T-helper 2 cell treated with Interferon-gamma antibody and Interleukin-4, amounts not matched to agents 5 μg/mL and 100 μg/mL, for 36 hours (primary cell): ENCODE measurements at regions not wholly inside any gene's neighbourhood (a gene's known extent, or its start where the extent isn't known, plus 50 kb on each side); places are given as distances from the start of the nearest gene placed in this dataset.
A peak's percentile ranks its signal among the peaks of the same experiment; 100 is the strongest.

Experiments used
- DNase-seq: peaks from one replicate; pipeline ENCODE4 v3.0.0; 2021; ENCODE audit warnings: low spot score
- H3K27ac Mint-ChIP-seq: one replicate; pipeline ENCODE4 v1.8.0; 2021; ENCODE audit warnings: mild to moderate bottlenecking, mixed read lengths
- H3K27me3 Mint-ChIP-seq: one replicate; pipeline ENCODE4 v1.8.0; 2021; ENCODE audit warnings: low read depth, mixed read lengths
- H3K36me3 Mint-ChIP-seq: one replicate; pipeline ENCODE4 v1.8.0; 2021; ENCODE audit warnings: low read depth, mixed read lengths
- H3K4me1 Mint-ChIP-seq: one replicate; pipeline ENCODE4 v1.8.0; 2021; ENCODE audit warnings: low read depth, mixed read lengths
- H3K4me3 Mint-ChIP-seq: one replicate; pipeline ENCODE4 v1.8.0; 2022; ENCODE audit warnings: mild to moderate bottlenecking, moderate library complexity, mixed read lengths
- H3K9me3 Mint-ChIP-seq: one replicate; pipeline ENCODE4 v1.8.0; 2021; ENCODE audit warnings: mixed read lengths

DNA sequence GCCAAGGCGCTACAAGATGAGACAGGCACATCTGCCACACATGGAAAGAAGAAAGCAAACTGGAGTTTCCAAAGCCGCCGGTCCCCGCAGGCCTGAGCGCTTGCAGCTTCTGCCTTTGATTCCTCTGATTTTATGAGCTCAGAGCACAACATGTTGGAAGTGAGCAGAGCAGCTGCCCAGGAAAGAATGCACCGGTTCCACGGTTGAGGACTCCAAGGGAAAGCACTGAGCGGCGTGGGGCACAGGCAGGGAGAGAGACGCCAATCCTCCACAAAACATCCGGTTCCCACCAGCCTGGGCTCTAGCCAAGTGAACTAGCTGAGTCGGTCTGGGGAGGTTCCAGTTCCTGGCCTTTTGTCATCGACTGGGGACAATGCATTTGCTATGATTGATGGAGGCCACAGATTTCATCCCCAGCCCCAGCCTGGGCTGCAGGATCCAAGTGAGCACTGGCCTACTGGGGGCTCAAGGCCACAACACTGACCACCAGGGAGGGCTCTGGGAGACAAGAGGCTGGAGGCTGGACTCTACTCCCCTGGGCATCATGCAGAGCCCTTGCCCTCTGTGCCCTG is 253.1 kb upstream of the IRF2BP2 start:
- H3K4me1 Mint-ChIP-seq = peaks cover 22% of the 10 kb centered on the region
- no peak overlapping the region for H3K27ac Mint-ChIP-seq
- H3K27me3 Mint-ChIP-seq = no peaks in the 10 kb centered on the region
- DNase-seq = no peak
- H3K9me3 Mint-ChIP-seq = peaks cover 3% of the 10 kb centered on the region
- H3K4me3 Mint-ChIP-seq = no peak overlapping the region
- H3K36me3 Mint-ChIP-seq = no peaks in the 10 kb centered on the region

DNA sequence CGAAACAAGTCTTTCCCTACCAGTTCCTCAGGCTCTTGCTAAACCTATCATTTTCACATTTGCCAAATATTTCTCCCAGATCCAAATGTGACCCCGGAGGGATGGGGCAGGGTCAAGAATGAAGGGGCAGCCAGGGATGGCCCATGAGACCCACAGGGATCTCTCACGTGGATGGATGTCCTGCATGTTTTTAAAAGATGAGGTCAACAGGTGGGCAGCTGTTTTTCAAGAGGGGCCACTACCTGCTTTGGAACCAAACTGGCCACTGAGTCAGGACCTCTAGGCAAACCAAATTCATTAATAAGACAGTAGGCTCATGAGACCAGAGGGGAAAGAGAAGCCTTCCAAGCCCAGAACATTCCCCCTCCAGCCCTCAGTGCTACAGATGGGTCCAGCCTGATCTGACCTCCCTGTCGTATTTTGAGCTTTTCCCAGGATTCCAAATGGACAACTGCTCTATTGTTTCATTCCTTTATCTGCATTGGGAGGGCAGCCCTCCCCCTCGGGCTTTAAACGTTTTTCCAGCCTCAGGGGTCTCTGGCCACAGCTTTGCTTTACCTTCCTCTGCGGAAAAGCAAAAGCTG is 252.5 kb upstream of the IRF2BP2 start:
- no peaks in the 10 kb centered on the region for H3K27me3 Mint-ChIP-seq
- no peaks in the 10 kb centered on the region for H3K36me3 Mint-ChIP-seq
- peaks cover 19% of the 10 kb centered on the region for H3K4me1 Mint-ChIP-seq
- no peak overlapping the region for H3K27ac Mint-ChIP-seq
- H3K4me3 Mint-ChIP-seq = no peak overlapping the region
- DNase-seq = no peak
- peaks cover 3% of the 10 kb centered on the region for H3K9me3 Mint-ChIP-seq

DNA sequence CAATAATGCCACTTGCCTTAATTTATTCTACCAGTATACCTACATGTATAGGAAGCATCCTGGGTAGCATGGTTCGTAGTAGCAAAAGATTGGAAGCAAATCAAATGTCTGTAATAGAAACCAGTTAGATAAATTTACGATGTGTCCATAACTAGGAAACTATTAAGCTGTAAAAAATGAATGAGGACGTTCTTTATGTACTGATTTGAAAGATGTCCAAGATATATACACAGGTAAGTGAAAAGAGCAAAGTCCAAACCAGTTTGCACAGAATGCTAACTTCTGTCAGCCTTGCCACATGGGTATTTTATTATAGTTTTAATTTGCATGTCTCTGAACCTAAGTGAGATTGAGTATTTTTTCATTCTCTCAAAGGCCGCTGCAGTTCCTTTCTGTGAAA is 251.8 kb upstream of the IRF2BP2 start:
- Mint-ChIP-seq H3K36me3 (no peaks in the 10 kb centered on the region), H3K27me3 (no peaks in the 10 kb centered on the region), H3K4me3 (no peak overlapping the region), H3K27ac (no peak overlapping the region), H3K4me1 (peaks cover 14% of the 10 kb centered on the region), H3K9me3 (peaks cover 3% of the 10 kb centered on the region)
- no peak for DNase-seq

DNA sequence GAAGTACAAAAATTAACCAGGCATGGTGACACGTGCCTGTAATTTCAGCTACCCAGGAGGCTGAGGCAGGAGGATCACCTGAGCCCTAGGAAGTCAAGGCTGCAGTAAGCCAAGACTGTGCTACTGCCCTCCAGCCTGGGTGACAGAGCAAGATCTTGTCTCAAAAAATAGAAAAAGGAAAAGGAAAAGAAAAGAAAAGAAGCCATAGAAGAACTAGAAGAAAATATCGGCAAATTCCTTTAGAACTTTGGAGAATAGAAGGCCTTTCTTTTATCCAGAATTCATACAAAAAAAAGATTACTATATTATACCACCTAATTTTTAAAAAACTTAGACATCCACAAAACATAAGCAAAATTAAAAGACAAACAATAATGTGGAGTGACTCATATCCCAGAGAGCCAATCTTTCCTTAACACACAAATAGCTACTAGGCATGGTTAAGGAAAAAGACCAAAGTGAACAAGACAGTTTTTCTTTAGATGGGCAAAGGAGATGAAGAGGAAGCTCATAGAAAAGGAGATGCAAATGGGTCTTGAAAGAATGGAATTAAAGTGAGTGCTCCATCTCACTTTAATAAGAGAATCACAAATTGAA is 251.1 kb upstream of the IRF2BP2 start:
- no peaks in the 10 kb centered on the region for H3K36me3 Mint-ChIP-seq
- H3K4me1 Mint-ChIP-seq = peaks cover 9% of the 10 kb centered on the region
- no peak overlapping the region for H3K27ac Mint-ChIP-seq
- no peaks in the 10 kb centered on the region for H3K27me3 Mint-ChIP-seq
- no peak for DNase-seq
- peaks cover 3% of the 10 kb centered on the region for H3K9me3 Mint-ChIP-seq
- H3K4me3 Mint-ChIP-seq = no peak overlapping the region

DNA sequence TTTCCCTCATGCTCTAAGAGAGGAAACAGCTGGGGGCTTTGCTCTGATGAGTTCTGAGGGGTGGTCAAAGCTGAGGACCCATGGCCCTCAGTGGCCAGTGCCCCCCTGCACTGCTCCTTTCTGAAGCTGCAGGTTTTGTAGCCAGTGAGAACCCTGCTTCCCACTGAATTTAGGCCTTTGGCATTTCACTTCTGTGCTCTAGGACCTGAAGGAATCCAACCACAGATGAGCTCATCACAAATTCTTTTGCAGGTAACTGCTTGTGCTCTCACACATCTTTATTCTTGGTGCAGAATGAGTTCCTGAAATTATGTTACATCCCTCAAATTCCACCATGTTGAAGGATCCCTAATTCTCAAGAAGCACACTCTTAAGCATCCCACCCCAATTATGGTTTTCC is 248.7 kb upstream of the IRF2BP2 start:
- no peak for DNase-seq
- H3K27me3 Mint-ChIP-seq = no peaks in the 10 kb centered on the region
- H3K27ac Mint-ChIP-seq = no peak overlapping the region
- H3K4me3 Mint-ChIP-seq = no peak overlapping the region
- H3K9me3 Mint-ChIP-seq = no peaks in the 10 kb centered on the region
- no peaks in the 10 kb centered on the region for H3K36me3 Mint-ChIP-seq
- peaks cover 10% of the 10 kb centered on the region for H3K4me1 Mint-ChIP-seq

DNA sequence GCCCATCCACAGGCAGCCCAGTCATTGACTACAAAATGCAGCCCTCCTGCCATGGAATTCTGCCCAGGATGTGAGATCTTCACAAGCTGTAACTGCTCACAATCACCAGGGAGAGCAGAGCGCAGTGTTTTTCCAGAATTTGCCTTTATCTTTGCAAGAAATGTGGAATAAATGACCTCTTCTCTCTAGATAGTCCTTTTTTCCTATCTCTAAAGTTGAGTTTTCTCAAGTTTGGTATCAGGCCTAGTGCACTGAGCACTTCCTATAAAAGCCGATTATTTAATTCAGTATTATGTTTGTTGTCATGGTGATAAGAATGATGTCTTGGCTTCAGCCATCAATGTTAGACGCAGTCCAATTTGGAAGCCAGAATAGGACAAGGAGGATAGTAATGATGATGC is 246.9 kb upstream of the IRF2BP2 start:
- Mint-ChIP-seq H3K36me3 (no peaks in the 10 kb centered on the region), H3K4me1 (peaks cover 18% of the 10 kb centered on the region)

DNA sequence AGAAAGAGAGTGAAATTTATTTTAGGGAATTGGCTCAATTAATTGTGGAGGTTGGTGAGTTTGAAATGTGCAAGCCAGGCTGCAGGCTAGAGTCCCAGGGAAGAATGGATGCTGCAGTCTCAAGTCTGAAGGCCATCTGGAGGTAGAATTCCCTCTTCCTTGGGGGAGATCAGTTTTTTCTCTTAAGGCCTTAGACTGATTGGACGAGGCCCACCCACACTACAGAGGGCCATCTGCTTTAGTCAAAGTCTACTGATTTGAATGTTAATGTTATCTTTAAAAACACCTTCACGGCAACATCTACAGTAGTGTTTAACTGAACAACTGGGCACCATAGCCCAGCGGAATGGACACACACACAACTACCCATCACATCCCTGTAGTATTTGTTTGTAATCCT is 245.9 kb upstream of the IRF2BP2 start:
- no peaks in the 10 kb centered on the region for H3K9me3 Mint-ChIP-seq
- no peak overlapping the region for H3K27ac Mint-ChIP-seq

More for the DNA sequence above, 246.9 kb upstream of the IRF2BP2 start:
- Mint-ChIP-seq H3K27ac (no peak overlapping the region), H3K27me3 (no peaks in the 10 kb centered on the region), H3K9me3 (no peaks in the 10 kb centered on the region), H3K4me3 (no peak overlapping the region)
- no peak for DNase-seq

DNA sequence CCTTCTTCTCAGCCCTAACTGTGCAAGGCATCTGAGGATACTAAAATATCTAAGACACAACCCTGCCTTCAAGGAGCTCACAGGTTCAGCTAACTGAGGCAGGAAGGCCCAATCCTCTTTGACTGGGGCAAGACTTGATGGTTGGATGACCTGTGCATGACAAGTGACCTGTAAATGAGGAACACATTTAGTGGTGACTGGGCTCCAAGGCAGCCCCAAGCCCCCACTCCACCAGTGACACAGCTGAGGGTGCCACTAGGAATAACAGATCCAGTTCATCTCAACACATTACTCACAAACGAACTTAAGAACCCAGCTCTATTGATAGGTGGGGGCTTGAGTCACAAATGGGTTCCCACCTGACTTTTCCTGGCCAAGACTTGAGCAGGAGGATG is 244.7 kb upstream of the IRF2BP2 start:
- Mint-ChIP-seq H3K9me3 (no peaks in the 10 kb centered on the region), H3K36me3 (no peaks in the 10 kb centered on the region), H3K4me1 (peaks cover 30% of the 10 kb centered on the region), H3K27ac (no peak overlapping the region), H3K27me3 (no peaks in the 10 kb centered on the region), H3K4me3 (no peak overlapping the region)
- no peak for DNase-seq

More for the DNA sequence above, 245.9 kb upstream of the IRF2BP2 start:
- Mint-ChIP-seq H3K36me3 (no peaks in the 10 kb centered on the region), H3K27me3 (no peaks in the 10 kb centered on the region), H3K4me1 (peaks cover 26% of the 10 kb centered on the region), H3K4me3 (no peak overlapping the region)
- no peak for DNase-seq

DNA sequence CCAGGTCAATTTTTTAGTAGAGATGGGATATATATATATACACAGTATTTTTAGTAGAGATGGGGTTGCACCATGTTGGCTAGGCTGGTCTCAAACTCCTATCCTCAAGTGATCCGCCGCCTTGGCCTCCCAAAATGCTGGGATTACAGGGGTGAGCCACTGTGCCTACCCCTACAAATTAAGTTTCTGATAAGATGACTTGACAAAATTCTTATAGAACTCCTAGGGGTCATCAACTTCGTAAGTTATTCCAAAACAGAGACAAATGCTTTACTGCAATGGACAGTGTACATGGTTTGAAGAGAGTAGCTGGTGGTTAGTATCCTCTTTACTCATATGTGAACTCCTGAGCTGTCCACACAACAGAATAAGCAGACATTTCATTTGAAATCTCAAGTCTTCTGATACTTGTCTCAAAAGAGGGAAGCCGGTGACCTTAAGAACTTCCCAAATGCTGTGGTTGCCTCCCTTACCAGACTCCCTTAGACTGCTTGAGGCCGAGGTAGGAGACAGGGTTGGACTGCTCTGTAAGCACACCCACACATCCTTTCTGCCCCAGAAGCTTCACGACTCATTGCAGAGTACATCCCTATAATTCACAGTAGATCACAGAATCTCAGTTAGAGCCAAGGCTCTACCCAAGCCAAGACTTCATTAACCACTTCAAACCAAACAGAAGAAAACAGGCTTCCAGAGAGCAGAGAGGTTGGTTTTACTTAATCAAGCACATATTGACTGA is 244.1 kb upstream of the IRF2BP2 start:
- H3K9me3 Mint-ChIP-seq = no peaks in the 10 kb centered on the region
- no peaks in the 10 kb centered on the region for H3K36me3 Mint-ChIP-seq
- no peak overlapping the region for H3K27ac Mint-ChIP-seq
- no peak overlapping the region for H3K4me3 Mint-ChIP-seq
- peaks cover 36% of the 10 kb centered on the region for H3K4me1 Mint-ChIP-seq
- no peak for DNase-seq
- no peaks in the 10 kb centered on the region for H3K27me3 Mint-ChIP-seq

DNA sequence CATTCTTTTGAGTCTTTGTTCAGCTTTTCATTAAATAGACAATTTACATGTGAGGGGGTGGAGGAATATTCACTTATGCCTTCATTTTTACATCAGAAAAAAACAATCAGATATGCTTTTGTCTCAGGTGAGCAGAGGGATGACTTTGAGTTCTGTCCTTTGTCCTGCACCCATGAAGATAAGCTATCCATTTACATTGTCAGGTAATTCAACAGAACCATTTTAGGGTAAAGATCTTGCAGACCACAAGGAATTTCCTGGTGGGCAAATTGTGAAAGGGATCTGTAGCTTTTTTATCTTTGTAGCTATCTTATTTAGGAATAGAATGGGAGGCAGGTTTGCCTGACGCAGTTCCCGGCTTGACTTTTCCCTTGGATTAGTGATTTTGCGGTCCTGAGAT is 242.7 kb upstream of the IRF2BP2 start:
- DNase-seq = no peak
- H3K9me3 Mint-ChIP-seq = no peaks in the 10 kb centered on the region
- no peaks in the 10 kb centered on the region for H3K27me3 Mint-ChIP-seq
- no peaks in the 10 kb centered on the region for H3K36me3 Mint-ChIP-seq
- no peak overlapping the region for H3K4me3 Mint-ChIP-seq
- H3K4me1 Mint-ChIP-seq = peaks cover 40% of the 10 kb centered on the region
- no peak overlapping the region for H3K27ac Mint-ChIP-seq

DNA sequence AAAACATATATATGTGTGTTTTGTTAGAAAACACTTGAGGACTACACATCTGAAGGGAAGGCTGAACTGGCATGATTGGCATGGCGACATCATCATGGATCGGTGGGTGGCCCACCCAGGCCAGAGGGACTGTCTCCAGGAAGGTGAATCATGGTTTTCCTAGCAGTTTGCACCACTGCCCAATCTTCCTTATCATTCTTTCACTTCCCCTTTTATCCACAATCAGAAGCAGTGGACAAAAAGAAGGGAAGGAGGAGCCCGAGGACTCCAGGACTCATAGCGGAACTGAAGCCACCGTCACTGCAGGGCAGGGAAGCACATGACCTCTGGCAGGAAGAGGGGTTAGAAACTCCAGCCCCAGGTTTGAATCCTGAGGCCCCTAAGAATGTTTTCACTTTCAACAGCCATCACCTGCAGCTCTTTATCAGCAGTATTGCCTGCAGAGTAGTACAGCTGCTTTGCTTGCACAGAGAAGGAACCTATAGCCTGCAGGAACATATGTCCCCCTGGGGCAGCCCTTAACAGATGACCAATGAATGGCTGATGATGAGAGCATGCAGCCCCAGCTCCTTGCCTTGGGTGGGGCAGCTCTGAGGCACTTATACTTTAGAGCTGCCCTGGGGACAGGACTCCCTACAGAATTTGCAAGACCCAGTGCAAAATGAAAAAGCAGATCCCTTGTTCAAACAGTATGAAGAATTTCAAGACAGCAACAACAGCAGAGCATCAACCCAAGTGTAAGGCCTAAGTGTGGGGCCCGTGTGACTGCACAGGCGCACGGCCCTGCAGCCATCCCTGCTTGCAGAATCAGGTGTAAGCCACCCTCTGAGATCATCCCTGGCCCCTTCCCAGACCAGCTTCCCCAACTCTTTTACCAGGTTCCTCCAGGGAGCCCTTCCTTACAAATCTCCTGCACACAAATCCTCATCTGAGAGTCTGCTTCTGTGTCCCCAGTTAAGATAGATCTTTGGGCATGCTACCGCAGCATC is 241.8 kb upstream of the IRF2BP2 start:
- H3K27ac Mint-ChIP-seq = peak overlapping the region; percentile 28
- DNase-seq = no peak
- no peaks in the 10 kb centered on the region for H3K9me3 Mint-ChIP-seq
- H3K4me1 Mint-ChIP-seq = peaks cover 49% of the 10 kb centered on the region
- H3K36me3 Mint-ChIP-seq = no peaks in the 10 kb centered on the region
- no peaks in the 10 kb centered on the region for H3K27me3 Mint-ChIP-seq
- H3K4me3 Mint-ChIP-seq = peak overlapping the region; percentile 10

DNA sequence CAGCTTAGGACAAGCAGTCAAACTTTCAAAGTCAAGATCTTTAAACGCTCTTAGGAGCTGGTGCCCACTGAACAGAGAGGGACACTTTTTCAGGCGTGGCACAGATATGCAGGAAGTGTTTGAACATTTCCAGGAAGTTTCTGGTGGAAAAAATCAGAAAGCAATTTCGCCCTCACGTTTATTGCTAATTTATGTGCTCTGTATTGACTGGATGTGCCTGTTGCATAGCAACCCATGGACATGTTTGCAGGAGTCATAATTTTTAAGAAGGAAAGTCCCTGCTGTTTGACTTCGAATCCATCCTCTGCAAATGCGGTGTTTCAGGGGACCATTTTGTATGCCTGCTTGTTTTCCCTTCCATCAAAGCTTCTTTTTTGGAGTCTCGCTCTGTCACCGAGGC is 239.9 kb upstream of the IRF2BP2 start:
- no peak overlapping the region for H3K4me3 Mint-ChIP-seq
- no peak for DNase-seq
- H3K27ac Mint-ChIP-seq = no peak overlapping the region
- H3K27me3 Mint-ChIP-seq = no peaks in the 10 kb centered on the region
- H3K9me3 Mint-ChIP-seq = no peaks in the 10 kb centered on the region
- peaks cover 68% of the 10 kb centered on the region for H3K4me1 Mint-ChIP-seq
- H3K36me3 Mint-ChIP-seq = peaks cover 1% of the 10 kb centered on the region

DNA sequence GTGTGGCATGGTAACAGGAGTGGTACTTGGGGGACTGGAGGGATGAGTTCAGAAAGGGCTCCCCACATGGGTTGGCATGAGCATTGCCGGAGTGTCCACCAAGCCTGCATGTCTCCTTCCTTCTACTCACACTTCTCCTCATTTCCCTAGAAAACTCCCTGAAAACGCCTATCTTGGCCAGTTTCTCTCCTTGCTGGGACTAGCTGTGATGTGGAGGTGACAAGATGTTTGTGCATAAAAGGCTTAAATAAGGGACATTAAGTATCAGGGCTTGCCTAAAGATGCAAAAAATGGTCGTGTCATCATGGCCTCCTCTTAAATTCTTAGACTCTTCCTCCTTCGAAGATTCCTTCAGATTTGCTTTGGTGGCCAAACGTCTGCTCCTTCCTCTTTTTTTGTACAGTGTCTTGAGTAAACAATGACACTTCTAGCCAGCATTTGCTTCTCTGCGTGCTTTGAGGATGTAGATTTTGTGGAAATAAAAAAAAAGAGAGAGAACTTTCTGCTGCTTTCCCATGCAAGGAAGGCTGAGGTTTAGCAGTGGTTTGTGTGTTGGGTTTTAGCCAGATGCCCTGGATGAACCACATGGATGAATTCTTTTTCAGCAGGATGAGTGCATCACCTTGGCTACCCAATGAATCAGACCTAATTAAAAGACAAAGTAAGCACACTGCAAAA is 239.1 kb upstream of the IRF2BP2 start:
- H3K27me3 Mint-ChIP-seq = no peaks in the 10 kb centered on the region
- H3K4me3 Mint-ChIP-seq = peak overlapping the region; percentile 28
- H3K9me3 Mint-ChIP-seq = no peaks in the 10 kb centered on the region
- H3K4me1 Mint-ChIP-seq = peaks cover 72% of the 10 kb centered on the region
- peak overlapping the region; percentile 22 for H3K27ac Mint-ChIP-seq
- no peak for DNase-seq
- H3K36me3 Mint-ChIP-seq = peaks cover 1% of the 10 kb centered on the region
